GM21360 (cell line): ENCODE measurements at regions not wholly inside any gene's neighbourhood (a gene's known extent, or its start where the extent isn't known, plus 50 kb on each side); places are given as distances from the start of the nearest gene placed in this dataset.

Experiments used
- ATAC-seq: cut with Tn5 transposase; IDR thresholded peaks from one replicate; pipeline ENCODE4 v1.9.1; 2021; ENCODE audit warnings: mild to moderate bottlenecking, moderate library complexity; ENCODE audit not compliant: unreplicated experiment

DNA sequence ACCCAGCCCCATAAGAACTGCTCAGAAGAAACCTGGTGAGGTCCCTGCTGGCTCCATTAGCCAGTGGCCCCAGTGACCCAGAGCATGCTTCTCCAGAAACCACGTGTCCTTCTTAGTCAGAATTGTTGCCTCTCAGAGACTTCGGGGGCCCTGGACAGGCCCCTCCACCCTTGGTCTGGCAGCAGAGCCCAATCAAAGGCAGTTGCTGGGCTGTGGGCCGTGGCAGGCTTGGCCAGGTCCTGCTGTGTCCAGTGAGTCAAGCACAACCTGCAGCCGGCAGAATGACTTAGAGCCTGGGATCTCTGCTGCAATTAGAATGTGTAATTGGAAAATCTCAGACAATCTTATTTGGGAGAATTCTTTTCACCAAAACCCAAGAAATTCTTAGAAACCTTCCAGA, 502.0 kb upstream of the KLF4 start:
- ATAC-seq = no peak

DNA sequence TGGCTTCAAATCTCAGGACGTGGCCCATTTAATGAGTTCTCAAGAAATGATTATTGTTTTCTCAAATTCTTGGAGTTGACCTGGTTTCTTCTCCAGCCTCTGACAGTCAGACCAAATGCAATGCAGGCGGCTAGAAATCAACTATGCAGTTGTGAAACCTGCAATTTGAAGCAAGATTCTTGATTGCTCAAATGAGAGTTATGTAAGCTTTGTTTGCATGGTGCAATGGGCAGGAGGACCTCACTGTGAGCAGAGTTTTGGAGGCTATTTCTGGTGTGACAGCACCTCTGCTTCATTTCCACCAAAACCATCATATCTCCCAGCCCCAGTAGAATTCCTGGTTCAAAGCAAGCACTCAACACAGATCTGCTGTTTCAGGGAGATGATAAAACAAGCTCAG, 500.0 kb upstream of the KLF4 start:
- no peak for ATAC-seq

DNA sequence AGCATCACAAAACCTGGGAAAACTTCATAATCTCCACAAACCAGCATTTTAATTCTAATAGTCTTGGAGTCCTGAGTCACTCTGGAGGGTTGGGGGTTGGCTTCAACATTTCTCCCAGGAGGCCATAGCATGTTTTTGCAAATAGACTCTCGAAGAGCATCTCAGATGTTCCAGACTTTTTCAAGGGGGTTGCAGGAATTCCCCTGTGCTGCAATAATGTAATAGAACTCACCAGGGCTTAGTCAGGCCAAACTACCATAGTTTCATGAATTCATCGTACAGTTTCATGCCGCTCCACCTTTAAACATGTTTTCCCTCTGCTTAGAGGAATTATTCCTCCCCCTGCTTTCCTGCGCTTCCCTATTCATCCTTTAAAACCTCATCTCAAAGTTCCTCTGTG, 499.5 kb upstream of the KLF4 start:
- no peak for ATAC-seq

DNA sequence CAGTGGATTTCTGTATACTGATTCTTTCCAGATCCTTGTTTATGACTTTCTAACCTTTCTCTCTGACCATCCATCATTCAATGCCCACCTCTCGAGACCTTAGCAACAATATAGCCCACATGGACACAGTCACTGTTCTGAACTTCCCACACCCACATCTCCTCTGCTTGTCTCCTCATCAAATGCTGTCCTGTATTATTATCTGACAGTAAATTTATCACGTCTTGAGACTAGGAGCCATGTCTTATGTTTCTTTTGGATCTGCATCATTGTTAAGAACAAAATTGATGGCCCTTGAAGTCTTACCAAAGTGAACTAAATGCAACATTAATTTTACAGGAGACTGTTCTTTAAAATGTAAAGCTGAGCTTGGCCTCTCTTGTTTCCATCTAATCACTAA, 495.4 kb upstream of the KLF4 start:
- no peak for ATAC-seq

DNA sequence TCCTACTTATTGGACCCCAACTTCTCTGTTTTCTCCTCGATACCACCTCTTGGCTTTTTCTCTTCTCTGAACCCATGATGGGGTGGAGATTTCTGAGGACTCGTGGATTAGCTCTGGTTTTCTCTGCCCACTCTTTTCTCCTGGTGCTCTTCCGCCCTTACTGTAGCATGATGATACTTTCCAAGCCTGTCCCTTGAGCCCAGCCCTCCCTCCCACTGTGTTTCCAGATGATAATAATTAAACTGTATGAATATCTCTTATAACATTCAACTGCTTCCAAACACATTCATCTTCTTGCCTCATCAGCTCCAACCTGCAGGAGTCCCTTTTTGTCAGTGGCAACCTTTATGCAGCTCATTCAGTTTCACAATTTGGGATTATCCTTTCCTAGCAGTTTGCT, 494.2 kb upstream of the KLF4 start:
- ATAC-seq = no peak

DNA sequence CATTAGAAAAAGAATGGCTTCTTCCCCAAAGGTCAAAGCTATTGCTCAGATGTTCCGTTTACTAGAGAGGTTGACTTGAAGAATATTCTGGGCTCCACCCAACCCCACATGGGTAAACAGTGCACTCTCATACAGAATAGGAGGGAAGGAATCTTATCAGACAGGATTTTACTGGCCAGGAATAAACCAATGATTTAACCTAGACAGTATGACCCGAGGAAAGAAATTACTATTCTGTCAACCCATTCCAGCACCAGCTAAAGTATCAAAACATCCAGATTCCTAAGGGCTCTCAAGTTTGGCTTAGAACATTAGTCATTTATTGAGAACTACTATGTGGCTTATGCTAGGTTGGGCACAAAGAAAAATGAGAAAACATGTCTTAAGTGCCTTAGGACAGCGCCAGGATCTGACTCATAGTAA, 493.6 kb upstream of the KLF4 start:
- no peak for ATAC-seq

DNA sequence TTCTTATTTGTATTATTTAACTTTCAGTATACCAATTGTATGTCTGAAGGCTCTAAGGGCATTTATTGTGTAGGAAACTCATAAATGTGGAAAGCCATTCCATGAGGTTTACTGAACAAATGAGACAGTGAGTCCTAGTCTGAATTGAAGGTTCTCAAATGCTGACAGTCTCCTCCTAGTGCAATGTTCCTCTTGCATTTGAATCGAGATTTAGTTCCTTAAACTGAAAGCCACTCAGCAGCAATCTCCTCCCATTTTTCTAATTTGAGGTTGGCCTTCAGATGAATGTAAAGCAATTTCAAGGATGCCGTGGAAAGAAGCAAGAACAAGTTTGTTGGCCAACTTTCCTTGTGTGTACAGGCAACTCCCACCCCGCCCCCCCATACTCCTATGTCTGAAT, 493.2 kb upstream of the KLF4 start:
- ATAC-seq = no peak

DNA sequence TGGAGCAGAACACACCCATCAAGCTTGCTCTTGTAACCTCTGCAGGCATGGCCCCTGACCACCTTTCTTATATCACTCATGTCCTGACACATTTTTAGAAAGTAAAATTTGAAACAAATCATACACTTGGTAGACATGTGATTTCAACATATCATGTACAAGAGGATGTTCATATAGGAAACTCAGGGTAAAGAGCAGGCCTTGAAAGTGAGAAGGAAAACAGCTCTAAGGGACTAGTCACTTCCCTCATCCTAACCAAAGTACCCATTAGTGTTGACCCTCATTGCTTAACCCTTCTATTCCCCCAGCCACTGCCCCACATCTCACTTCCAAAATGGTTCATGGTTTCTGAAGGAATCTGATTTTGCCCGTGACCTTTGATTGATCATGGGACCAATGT, 492.4 kb upstream of the KLF4 start:
- ATAC-seq = no peak

DNA sequence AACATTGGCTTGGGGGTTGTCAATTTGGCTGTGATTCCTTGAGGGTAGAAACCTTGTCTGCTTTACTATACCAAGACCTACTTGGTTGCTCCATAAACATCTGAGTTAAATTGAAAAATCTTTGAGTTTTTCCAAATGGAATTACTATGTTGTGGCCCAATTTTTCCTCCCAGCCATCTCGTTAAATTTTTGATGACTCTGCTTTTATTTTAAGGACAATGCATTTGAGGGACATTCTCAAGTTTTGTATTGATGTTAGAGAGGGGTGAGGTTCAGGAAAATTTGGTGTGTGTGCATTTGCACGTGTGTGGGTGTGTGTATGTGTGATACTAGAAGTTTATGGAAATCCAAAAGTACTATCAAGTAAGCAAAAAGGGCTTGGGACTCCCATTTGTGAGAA, 491.4 kb upstream of the KLF4 start:
- ATAC-seq = no peak

DNA sequence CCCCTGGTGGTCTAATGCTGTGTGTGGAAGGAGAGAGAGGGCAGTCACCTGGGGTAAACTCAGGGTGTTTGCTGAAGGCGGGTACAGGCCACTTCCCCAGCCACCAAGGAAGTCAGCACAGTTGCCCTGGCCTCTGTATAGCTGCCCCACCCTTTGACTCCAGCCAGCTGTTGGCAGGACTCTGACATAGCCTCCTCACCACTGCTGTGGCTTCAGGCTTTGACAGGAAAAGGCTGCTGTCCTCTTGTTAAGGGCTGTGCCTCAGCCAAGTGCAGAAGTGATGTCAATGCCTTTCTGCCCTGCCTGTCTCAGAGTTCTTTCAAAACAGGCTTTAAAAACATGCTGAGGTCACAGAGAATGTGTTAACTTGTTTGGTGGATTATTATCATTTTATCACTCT, 487.2 kb upstream of the KLF4 start:
- no peak for ATAC-seq

DNA sequence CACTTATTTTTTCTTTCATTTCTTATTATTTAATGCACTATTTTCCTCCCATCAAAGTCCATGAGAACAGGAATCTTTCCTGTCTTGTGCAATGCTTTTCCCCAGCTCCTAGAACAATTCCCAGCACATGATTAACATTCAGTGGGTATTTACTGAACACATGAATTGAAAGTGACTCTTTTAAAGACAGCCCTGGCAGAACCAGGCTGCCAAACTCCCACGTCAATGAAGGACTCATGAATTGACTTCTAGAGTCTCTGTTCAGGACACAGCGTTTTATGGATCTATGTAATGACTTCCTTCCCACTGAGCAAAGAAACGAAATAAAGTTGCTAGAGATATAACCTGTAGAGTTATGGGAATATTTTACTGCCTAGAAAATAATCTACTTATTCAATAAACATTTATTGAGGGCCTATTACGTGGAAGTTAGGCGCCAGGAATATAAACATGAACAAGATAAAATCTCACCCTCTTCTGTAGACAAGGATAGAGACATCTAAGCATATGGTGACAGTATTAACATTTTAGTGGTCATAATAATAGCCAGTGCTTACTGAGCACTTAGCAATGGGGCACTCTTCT, 485.9 kb upstream of the KLF4 start:
- ATAC-seq = no peak

DNA sequence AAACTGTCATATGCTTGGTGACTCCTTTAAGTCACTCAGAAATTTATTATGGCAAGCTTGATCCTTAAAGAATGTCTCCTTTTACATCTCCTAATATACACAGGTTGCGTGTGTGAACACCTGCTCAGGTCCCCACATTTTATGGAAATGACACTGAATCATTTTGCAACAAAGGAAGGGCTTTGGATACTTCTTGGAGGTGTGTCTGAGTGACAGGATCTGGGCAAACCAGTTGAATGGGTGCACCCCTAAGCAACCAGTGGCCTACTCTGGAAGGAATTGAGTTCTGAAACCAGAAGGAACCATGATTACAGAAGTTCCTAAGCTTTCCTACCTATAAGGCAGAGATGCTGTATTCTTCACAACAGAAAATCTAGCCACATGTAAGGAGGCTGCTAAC, 483.9 kb upstream of the KLF4 start:
- no peak for ATAC-seq

DNA sequence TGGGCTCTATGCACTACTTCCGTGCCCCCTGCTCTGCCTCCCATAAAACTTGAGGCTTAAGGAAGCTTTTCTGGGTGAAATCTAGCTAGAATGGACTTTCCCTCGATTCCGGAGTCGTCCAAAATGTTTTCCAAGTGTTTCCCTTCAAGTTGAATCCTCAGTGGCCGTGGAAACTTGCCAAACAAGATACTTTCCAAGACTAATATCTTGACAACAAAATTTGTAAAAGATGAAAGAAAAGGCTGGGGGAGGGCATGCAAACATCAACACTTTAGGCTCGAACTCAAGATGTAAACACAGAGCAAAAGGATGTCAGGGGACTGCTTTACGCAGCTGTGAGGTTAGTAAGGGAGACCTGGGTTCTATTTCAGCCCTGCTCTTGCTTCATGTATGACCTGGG, 482.8 kb upstream of the KLF4 start:
- ATAC-seq = no peak

DNA sequence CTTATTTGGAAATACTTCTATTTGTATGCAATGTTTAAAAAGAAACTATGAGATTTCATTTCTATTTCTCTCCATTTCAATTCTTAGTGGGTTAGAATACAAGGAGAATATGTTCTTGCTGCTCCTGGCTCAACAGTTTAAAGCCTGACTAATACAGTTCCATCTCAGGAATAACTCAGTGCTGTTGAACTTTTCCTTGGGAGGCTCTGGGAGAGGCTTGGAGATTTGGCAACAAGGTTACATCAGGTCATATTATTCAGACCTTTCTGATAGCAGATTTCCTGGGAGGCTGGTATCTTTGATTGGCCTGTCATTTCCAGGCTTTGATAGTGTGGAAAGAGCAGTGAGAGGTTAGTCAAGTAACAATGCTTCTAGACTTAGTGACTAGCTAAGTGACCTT, 481.7 kb upstream of the KLF4 start:
- ATAC-seq = no peak

DNA sequence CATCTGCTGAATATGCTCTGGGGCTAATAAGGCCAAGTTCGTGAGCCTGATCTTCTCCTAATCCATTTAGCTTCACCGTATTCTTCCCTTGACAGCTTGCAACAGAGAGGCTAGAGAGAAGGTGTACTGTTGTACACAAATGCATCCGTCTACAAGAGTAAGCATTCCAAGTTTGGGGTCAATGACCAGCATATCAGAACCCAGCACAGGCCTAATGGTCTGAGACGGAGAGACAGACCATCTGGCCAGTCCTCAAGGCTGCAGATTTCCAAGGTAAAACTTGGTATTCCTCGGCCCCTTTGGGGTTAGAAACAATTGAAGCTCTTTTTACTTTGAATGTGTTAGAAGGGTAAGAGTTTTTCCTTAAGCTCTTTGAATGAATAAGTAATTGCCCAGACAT, 481.2 kb upstream of the KLF4 start:
- no peak for ATAC-seq

DNA sequence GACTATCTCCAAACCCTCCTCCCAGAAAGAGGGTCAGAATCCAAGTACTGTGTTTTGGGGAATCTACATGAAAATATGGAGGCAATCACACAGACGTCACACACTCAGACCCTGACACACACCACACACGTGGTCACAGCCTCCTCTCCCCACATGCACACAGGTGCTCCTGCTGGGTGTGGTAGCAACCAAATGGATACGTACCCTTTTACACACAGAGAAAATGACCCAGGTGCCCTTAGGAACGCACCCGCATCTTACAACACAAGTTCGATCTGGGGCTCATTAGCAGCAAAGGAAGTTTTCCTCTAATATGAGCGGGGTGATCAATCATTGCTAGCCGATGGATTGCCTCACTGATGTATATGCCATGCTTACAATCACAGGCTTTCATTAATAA, 480.2 kb upstream of the KLF4 start:
- ATAC-seq = no peak

DNA sequence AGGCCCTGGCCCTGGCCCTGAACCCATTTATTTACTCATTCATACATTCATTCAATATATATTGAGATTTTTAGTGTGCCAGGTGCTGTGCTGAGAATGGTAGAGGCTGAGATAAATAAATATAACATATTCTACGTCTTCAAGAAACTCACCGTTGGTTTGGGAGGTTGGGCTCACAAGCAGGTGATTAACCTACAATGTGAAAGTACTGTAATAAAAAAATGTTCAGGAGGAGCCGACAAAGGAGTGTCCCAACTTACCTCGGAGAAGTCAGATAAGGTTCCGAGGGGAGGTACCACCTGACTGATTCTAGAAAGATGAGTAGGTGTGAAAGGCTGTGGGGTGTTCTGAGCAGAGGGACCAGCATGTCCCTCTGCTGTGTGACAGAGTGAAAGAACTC, 479.6 kb upstream of the KLF4 start:
- no peak for ATAC-seq

DNA sequence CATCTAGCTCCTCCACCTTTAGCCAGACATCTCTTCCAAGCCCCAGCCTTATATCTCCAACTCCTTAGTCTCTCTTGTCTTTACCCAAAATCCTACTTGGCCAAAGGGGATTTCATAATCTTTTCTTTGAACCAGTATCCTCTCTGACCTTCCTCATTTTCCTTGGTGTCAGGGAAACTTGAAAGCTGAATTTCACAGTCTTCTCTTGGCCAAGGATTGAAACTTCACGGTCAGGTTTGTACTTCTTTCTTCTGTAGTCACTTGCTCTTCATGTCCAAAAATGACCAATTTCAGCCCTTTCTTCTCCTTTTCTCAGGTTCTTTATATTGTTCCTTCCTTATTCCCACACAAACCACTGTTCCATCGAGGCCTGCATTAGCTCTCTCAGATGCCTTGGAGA, 473.7 kb upstream of the KLF4 start:
- no peak for ATAC-seq

DNA sequence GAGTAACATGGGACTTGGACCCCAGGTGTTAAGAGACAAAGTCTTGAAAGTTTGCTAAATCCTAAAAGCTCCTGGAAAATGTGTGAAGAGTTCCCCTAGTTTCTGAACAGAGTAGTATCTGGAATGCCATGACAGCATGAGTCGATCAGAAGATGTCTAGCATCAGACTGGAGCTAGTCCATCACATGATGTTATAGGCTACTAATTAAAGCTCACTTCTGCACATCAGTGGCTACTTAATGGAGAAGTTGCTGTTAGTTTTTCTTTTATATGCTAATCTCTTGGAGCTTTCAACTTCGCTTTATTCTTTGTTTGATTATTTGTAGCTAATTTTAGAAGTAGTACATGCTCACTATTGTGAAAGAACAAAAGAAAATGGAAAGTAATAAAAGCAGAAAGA, 471.3 kb upstream of the KLF4 start:
- no peak for ATAC-seq

DNA sequence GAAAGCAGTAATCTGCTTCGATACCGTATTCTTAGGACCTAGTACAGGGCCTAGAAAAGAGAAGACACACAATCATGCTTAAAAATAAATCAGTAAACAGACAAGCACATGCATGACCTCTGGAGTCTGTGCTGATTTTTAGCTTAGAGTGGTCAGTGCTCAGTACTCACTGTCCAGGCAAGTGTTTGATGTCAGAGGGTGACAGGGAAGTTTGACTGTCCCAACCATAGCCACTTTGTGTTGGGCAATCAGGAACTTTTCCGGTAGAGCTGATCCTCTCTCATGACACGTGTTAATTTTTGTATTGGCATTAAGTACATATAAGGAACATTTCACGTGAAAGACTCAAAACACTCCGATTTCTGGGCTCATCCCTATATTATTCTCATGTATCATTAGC, 464.7 kb upstream of the KLF4 start:
- no peak for ATAC-seq

DNA sequence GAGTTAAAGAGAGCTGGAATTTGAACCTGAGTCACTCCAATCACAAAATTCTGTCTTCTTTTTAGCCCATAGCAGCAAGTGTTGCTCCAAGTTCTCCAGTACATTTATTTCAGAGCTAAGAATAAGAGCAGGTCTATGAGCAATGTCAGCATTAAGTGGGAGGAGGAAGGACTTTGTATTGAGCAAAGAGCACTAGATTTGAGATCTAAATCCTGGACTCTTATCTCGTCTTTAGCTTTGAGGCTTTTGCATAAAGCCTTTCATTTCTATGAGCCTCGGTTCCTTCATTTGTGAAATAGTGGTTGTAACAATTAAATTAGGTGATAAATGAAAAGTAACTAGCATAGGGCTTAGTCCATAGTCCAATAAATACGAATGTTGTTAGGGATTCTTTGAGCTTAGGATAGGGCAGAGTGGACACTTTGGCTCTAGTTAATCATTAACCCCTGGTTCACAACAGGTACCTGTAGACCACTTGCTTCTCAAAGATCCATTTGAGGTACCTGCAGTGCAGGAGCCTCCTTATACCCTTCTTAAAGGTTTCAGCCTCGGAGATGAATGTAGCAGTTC, 464.1 kb upstream of the KLF4 start:
- no peak for ATAC-seq

DNA sequence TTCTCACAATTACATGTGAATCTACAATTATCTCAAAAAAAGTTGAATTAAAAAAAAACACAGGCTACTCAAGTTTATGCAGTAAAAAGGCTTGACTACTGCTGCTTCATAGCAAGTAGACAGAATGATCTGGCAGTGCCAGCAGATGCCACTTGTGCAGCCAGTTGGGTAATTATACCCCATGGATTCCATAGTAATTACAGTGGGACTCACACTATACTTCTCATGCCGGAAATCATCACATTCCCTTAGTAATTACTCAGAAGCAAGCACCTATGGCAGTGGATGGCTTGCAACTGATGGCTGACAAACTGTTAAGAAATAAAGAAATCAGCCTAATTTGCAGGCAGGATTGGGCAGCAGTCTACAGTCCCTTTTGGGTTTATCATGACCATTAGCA, 463.2 kb upstream of the KLF4 start:
- ATAC-seq = no peak

DNA sequence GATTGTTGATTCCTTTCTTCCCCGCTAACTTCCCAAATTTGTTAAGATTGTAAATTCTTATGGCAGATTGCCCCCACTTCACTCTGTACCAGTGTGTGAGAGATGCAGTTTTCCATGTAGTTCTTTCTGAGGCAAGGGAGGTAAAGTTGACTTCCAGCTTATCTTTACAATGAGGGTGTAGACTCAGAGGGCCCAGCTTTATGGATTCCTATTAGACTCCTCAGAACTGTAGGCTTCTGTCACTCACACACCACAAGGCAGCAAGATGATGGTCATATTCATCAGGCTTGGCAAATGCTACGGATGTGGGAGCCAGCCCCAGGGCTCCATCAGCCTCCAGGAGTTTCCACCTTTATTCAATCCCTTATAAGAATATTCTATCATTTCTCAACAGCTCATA, 461.9 kb upstream of the KLF4 start:
- ATAC-seq = no peak

DNA sequence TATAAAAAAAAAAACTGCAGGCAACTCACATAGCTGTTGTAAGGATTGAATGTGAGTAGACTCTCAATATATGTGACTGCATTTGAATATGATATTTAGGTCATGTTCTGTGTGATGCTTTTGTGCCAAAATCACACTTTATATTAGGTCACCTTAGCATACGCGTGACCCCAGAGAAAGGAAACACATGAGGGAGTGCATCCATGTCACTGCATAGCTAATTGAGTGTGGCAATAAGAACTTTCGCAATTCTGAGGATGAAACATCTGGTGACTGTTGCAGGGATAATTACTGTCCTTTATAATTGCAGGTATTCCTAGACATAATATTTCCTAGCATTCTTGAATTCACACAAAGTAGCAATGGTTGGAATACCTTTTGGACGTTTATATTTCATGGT, 459.5 kb upstream of the KLF4 start:
- ATAC-seq = no peak
